ENCODE measurements at regions not wholly inside any gene's neighbourhood (a gene's known extent, or its start where the extent isn't known, plus 50 kb on each side); places are given as distances from the start of the nearest gene placed in this dataset.
A peak's percentile ranks its signal among the peaks of the same experiment; 100 is the strongest.

DNA sequence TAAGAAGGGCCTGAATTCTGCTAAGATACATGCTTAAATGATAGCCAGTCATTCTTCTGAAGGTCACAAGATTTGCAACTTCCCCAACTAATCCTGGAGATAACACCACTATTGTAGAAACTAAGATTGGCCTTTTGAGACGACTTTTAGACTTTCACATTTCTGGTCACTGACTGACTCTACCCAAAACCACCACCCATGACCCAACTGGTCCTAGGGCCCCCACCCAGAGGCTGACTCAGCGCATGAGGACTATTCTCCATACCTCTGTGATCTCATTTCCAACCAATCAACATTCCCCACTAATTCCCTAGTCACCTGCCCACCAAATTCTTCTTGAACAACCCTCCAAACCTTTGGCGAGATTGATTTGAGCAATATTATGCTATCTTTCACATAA, 1299.0 kb downstream of the CDH11 start:
- Mint-ChIP-seq H3K36me3 (ENCODE audit: low read depth) (no peaks in the 10 kb centered on the region), H3K4me1 (no peaks in the 10 kb centered on the region), H3K27ac (no peak overlapping the region), H3K4me3 (no peak overlapping the region), H3K27me3 (no peaks in the 10 kb centered on the region), H3K9me3 (ENCODE audit: low read depth) (peaks cover 26% of the 10 kb centered on the region)
- ATAC-seq: no peak
- intact Hi-C loops (cut with DNase I, micrococcal nuclease): no loop called here
- ChIA-PET POLR2A (no interaction called here), CTCF (no interaction called here)
- no peak for DNase-seq

- intact Hi-C loops (cut with DNase I, micrococcal nuclease): no loop called here
- Mint-ChIP-seq H3K36me3 (ENCODE audit: low read depth) (no peaks in the 10 kb centered on the region), H3K27ac (no peak overlapping the region), H3K4me3 (no peak overlapping the region), H3K27me3 (no peaks in the 10 kb centered on the region), H3K4me1 (no peaks in the 10 kb centered on the region), H3K9me3 (ENCODE audit: low read depth) (peaks cover 26% of the 10 kb centered on the region)
- no peak for ATAC-seq
- CTCF ChIA-PET: no interaction called here
- no peak for DNase-seq
- POLR2A ChIA-PET: no interaction called here
Observed at GRCh38 chr16:63816276-63816675, 1305.6 kb downstream of the CDH11 start.

DNA sequence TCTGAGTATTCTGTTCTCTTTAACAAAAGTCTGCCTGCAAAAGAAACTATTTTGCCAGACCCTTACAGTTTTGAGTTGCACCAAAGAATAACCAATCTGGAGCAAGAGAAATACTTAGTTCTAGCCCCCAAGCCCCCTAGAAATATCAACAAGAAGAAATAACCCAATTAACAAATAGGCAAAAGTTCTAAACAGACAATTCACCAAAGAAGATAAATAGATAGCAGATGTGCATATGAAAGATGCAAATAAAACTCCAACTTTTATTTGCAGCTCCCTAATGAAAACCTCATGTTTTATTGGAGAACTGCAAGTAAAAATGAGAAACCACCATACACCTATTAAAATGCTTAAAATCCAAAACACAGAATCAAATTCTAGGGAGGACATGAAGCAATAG, 1308.0 kb downstream of the CDH11 start:
- CTCF ChIA-PET: no interaction called here
- no peak overlapping the region for H3K27ac Mint-ChIP-seq
- intact Hi-C loops (cut with DNase I, micrococcal nuclease): no loop called here
- no peak for DNase-seq
- no peaks in the 10 kb centered on the region for H3K4me1 Mint-ChIP-seq
- no peak overlapping the region for H3K4me3 Mint-ChIP-seq
- peaks cover 12% of the 10 kb centered on the region for H3K9me3 Mint-ChIP-seq (ENCODE audit: low read depth)
- H3K36me3 Mint-ChIP-seq (ENCODE audit: low read depth): no peaks in the 10 kb centered on the region
- no peaks in the 10 kb centered on the region for H3K27me3 Mint-ChIP-seq
- POLR2A ChIA-PET: no interaction called here
- ATAC-seq: no peak

DNA sequence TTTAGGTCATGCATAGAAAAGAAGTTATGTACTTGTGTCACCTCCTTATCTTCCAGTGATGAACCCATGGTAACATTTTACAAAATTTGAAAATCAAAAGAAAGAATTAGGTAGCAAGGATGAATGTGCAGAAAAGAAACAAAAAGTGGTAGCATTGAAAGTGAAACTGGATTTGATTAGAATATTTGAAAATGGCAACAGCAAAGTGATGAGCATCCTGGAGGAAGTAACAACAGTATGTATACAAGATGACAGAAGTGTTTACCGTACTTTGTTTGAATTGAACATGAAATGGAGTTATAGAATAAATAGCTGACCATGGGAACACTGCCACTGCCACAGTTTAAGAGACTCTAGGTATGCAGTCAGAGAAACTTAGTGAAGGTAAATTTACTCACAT, 1313.1 kb downstream of the CDH11 start:
- intact Hi-C loops (cut with DNase I, micrococcal nuclease): no loop called here
- Mint-ChIP-seq H3K4me3 (no peak overlapping the region), H3K27me3 (no peaks in the 10 kb centered on the region), H3K9me3 (ENCODE audit: low read depth) (peaks cover 9% of the 10 kb centered on the region), H3K36me3 (ENCODE audit: low read depth) (no peaks in the 10 kb centered on the region), H3K4me1 (no peaks in the 10 kb centered on the region), H3K27ac (no peak overlapping the region)
- ATAC-seq (no peak), DNase-seq (no peak)
- POLR2A ChIA-PET: no interaction called here
- CTCF ChIA-PET: no interaction called here

- H3K4me1 Mint-ChIP-seq: no peaks in the 10 kb centered on the region
- no peak for ATAC-seq
- POLR2A ChIA-PET: no interaction called here
- no peak overlapping the region for H3K27ac Mint-ChIP-seq
- no peak for DNase-seq
- H3K36me3 Mint-ChIP-seq (ENCODE audit: low read depth): no peaks in the 10 kb centered on the region
- intact Hi-C loops (cut with DNase I, micrococcal nuclease): no loop called here
- H3K9me3 Mint-ChIP-seq (ENCODE audit: low read depth): peaks cover 10% of the 10 kb centered on the region
- no peaks in the 10 kb centered on the region for H3K27me3 Mint-ChIP-seq
- no peak overlapping the region for H3K4me3 Mint-ChIP-seq
- CTCF ChIA-PET: no interaction called here
Observed at GRCh38 chr16:63806794-63807506, 1314.9 kb downstream of the CDH11 start.

GRCh38 chr16:63804126-63804525, 1317.7 kb downstream of the CDH11 start:
- H3K27me3 Mint-ChIP-seq: no peaks in the 10 kb centered on the region
- ATAC-seq (no peak), DNase-seq (no peak)
- intact Hi-C loops (cut with DNase I, micrococcal nuclease): no loop called here
- no peak overlapping the region for H3K4me3 Mint-ChIP-seq
- H3K4me1 Mint-ChIP-seq: no peaks in the 10 kb centered on the region
- H3K27ac Mint-ChIP-seq: no peak overlapping the region
- peaks cover 15% of the 10 kb centered on the region for H3K9me3 Mint-ChIP-seq (ENCODE audit: low read depth)
- ChIA-PET POLR2A (no interaction called here), CTCF (no interaction called here)
- H3K36me3 Mint-ChIP-seq (ENCODE audit: low read depth): no peaks in the 10 kb centered on the region

- Mint-ChIP-seq H3K27ac (no peak overlapping the region), H3K36me3 (ENCODE audit: low read depth) (no peaks in the 10 kb centered on the region), H3K27me3 (no peaks in the 10 kb centered on the region), H3K4me1 (no peaks in the 10 kb centered on the region), H3K9me3 (ENCODE audit: low read depth) (peaks cover 35% of the 10 kb centered on the region), H3K4me3 (no peak overlapping the region)
- intact Hi-C loops (cut with DNase I, micrococcal nuclease): no loop called here
- ATAC-seq (no peak), DNase-seq (peak; percentile 3)
- POLR2A ChIA-PET: no interaction called here
- CTCF ChIA-PET: interaction anchor here (0.6 kb wide), 1 partner anchor 633 kb away, joined by 4 read pairs; no protein-coding TSS in a partner anchor
Observed at GRCh38 chr16:63789603-63790002, 1332.3 kb downstream of the CDH11 start.

GRCh38 chr16:63787014-63787413, 1334.8 kb downstream of the CDH11 start:
- ATAC-seq: no peak
- ChIA-PET CTCF (no interaction called here), POLR2A (no interaction called here)
- H3K27ac Mint-ChIP-seq: no peak overlapping the region
- intact Hi-C loops (cut with DNase I, micrococcal nuclease): no loop called here
- no peaks in the 10 kb centered on the region for H3K4me1 Mint-ChIP-seq
- no peak overlapping the region for H3K4me3 Mint-ChIP-seq
- H3K9me3 Mint-ChIP-seq (ENCODE audit: low read depth): peaks cover 36% of the 10 kb centered on the region
- DNase-seq: no peak
- H3K36me3 Mint-ChIP-seq (ENCODE audit: low read depth): no peaks in the 10 kb centered on the region
- H3K27me3 Mint-ChIP-seq: no peaks in the 10 kb centered on the region

GRCh38 chr16:63785170-63785569, 1336.7 kb downstream of the CDH11 start:
- no peak overlapping the region for H3K4me3 Mint-ChIP-seq
- peaks cover 33% of the 10 kb centered on the region for H3K9me3 Mint-ChIP-seq (ENCODE audit: low read depth)
- no peaks in the 10 kb centered on the region for H3K27me3 Mint-ChIP-seq
- H3K36me3 Mint-ChIP-seq (ENCODE audit: low read depth): no peaks in the 10 kb centered on the region
- POLR2A ChIA-PET: no interaction called here
- H3K27ac Mint-ChIP-seq: no peak overlapping the region
- ATAC-seq: no peak
- intact Hi-C loops (cut with DNase I, micrococcal nuclease): no loop called here
- CTCF ChIA-PET: no interaction called here
- DNase-seq: no peak
- no peaks in the 10 kb centered on the region for H3K4me1 Mint-ChIP-seq

GRCh38 chr16:63776437-63776836, 1345.4 kb downstream of the CDH11 start:
- no peak overlapping the region for H3K27ac Mint-ChIP-seq
- no peak for DNase-seq
- H3K27me3 Mint-ChIP-seq: no peaks in the 10 kb centered on the region
- CTCF ChIA-PET: no interaction called here
- no peaks in the 10 kb centered on the region for H3K36me3 Mint-ChIP-seq (ENCODE audit: low read depth)
- intact Hi-C loops (cut with DNase I, micrococcal nuclease): no loop called here
- peaks cover 13% of the 10 kb centered on the region for H3K9me3 Mint-ChIP-seq (ENCODE audit: low read depth)
- no peaks in the 10 kb centered on the region for H3K4me1 Mint-ChIP-seq
- POLR2A ChIA-PET: no interaction called here
- no peak for ATAC-seq
- H3K4me3 Mint-ChIP-seq: no peak overlapping the region

GRCh38 chr16:63776034-63776433, 1345.8 kb downstream of the CDH11 start:
- no peak overlapping the region for H3K27ac Mint-ChIP-seq
- H3K36me3 Mint-ChIP-seq (ENCODE audit: low read depth): no peaks in the 10 kb centered on the region
- CTCF ChIA-PET: no interaction called here
- ATAC-seq (no peak), DNase-seq (no peak)
- H3K9me3 Mint-ChIP-seq (ENCODE audit: low read depth): peaks cover 13% of the 10 kb centered on the region
- no peaks in the 10 kb centered on the region for H3K27me3 Mint-ChIP-seq
- no peaks in the 10 kb centered on the region for H3K4me1 Mint-ChIP-seq
- H3K4me3 Mint-ChIP-seq: no peak overlapping the region
- POLR2A ChIA-PET: no interaction called here
- intact Hi-C loops (cut with DNase I, micrococcal nuclease): no loop called here

DNA sequence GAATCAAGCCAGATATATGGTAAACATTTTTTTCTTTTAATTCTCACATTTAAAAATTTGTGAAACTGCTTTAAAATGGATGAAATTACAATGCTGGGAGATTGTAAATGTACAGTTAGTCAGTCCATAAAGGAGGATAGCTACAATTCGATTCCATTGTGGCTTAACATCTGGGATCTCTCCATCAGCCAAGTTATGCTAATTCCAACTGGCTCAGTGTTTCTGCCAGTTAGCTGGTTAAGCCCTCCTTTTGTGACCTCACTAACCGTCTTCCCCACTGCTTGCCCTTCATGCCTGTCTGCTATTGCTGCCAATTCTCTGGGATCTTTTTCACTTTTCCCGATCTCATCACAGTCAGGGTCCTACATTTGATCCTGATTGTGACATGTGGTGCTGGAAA, 1347.6 kb downstream of the CDH11 start:
- no peak for ATAC-seq
- intact Hi-C loops (cut with DNase I, micrococcal nuclease): no loop called here
- H3K27me3 Mint-ChIP-seq: no peaks in the 10 kb centered on the region
- no peaks in the 10 kb centered on the region for H3K36me3 Mint-ChIP-seq (ENCODE audit: low read depth)
- H3K27ac Mint-ChIP-seq: no peak overlapping the region
- DNase-seq: no peak
- POLR2A ChIA-PET: no interaction called here
- no peak overlapping the region for H3K4me3 Mint-ChIP-seq
- CTCF ChIA-PET: no interaction called here
- H3K4me1 Mint-ChIP-seq: no peaks in the 10 kb centered on the region
- H3K9me3 Mint-ChIP-seq (ENCODE audit: low read depth): peaks cover 12% of the 10 kb centered on the region

- ChIA-PET CTCF (no interaction called here), POLR2A (no interaction called here)
- Mint-ChIP-seq H3K27me3 (no peaks in the 10 kb centered on the region), H3K27ac (no peak overlapping the region), H3K36me3 (ENCODE audit: low read depth) (no peaks in the 10 kb centered on the region), H3K4me3 (no peak overlapping the region), H3K9me3 (ENCODE audit: low read depth) (peaks cover 10% of the 10 kb centered on the region), H3K4me1 (no peaks in the 10 kb centered on the region)
- ATAC-seq (no peak), DNase-seq (no peak)
- intact Hi-C loops (cut with DNase I, micrococcal nuclease): no loop called here
Observed at GRCh38 chr16:63769211-63769610, 1352.7 kb downstream of the CDH11 start.
